Loucy (cell line): ENCODE measurements at regions not wholly inside any gene's neighbourhood (a gene's known extent, or its start where the extent isn't known, plus 50 kb on each side); places are given as distances from the start of the nearest gene placed in this dataset.
A peak's percentile ranks its signal among the peaks of the same experiment; 100 is the strongest.

ENCODE experiments used
- H2AFZ ChIP-seq: fragments of 200-600 bp; sonication (generic); 2 replicates; pipeline ENCODE4 v1.6.0; 2016; ENCODE audit warnings: antibody characterized with exemption, mild to moderate bottlenecking, low read length, moderate library complexity
- H3F3A ChIP-seq: fragments of 200-600 bp; 2 replicates; pipeline ENCODE4 v1.6.0; 2016; ENCODE audit warnings: antibody characterized with exemption, low read depth, mild to moderate bottlenecking
- H3K27me3 ChIP-seq: fragments of 200-600 bp; sonication (generic); 2 replicates; pipeline ENCODE4 v1.6.1; 2014; ENCODE audit warnings: low read length, mild to moderate bottlenecking; ENCODE audit not compliant: insufficient read depth, poor library complexity, severe bottlenecking
- H3K36me3 ChIP-seq: fragments of 200-600 bp; sonication (generic); 2 replicates; pipeline ENCODE4 v1.6.1; 2016; ENCODE audit warnings: low read length; ENCODE audit not compliant: insufficient read depth
- H3K4me1 ChIP-seq: fragments of 200-600 bp; sonication (generic); 2 replicates; pipeline ENCODE4 v1.5.1; 2014; ENCODE audit warnings: low read length, mild to moderate bottlenecking; ENCODE audit not compliant: insufficient read depth, poor library complexity, severe bottlenecking
- H3K4me2 ChIP-seq: fragments of 200-600 bp; sonication (generic); 2 replicates; pipeline ENCODE4 v1.6.0; 2014; ENCODE audit warnings: antibody characterized with exemption, low read length, low read depth, mild to moderate bottlenecking; ENCODE audit not compliant: poor library complexity, severe bottlenecking
- H3K4me3 ChIP-seq: fragments of 200-600 bp; sonication (generic); 2 replicates; pipeline ENCODE4 v1.5.1; 2014; ENCODE audit warnings: low read length, mild to moderate bottlenecking, mixed read lengths; ENCODE audit not compliant: poor library complexity, severe bottlenecking
- H3K79me2 ChIP-seq: fragments of 200-600 bp; sonication (generic); 2 replicates; pipeline ENCODE4 v1.6.1; 2014; ENCODE audit warnings: low read length; ENCODE audit not compliant: insufficient read depth
- H3K9ac ChIP-seq: fragments of 200-600 bp; sonication (generic); 2 replicates; pipeline ENCODE4 v1.6.0; 2014; ENCODE audit warnings: mild to moderate bottlenecking, low read depth, low read length, moderate library complexity; ENCODE audit not compliant: poor library complexity, severe bottlenecking
- H3K9me2 ChIP-seq: fragments of 200-600 bp; sonication (generic); replicated peaks from 2 replicates; pipeline ENCODE4 v1.6.1; 2016; ENCODE audit warnings: low read depth, low read length, mixed read lengths
- H3K9me3 ChIP-seq: fragments of 200-600 bp; sonication (generic); 2 replicates; pipeline ENCODE4 v1.6.1; 2014; ENCODE audit warnings: mild to moderate bottlenecking, antibody characterized with exemption, low read length, low read depth; ENCODE audit not compliant: insufficient read depth
- H4K20me1 ChIP-seq: fragments of 200-600 bp; sonication (generic); 2 replicates; pipeline ENCODE4 v1.6.0; 2014; ENCODE audit warnings: antibody characterized with exemption, low read length, mild to moderate bottlenecking; ENCODE audit not compliant: insufficient read depth, poor library complexity, severe bottlenecking
- EZH2phosphoT487 ChIP-seq: fragments of 200-600 bp; IDR thresholded peaks from 2 replicates; pipeline ENCODE4 v1.6.1; 2018; ENCODE audit warnings: antibody characterized with exemption, mild to moderate bottlenecking, moderate library complexity, borderline replicate concordance
- TF ChIP-seq, protein P1 (sequence below): fragments of 200-600 bp; sonication (generic); conservative IDR thresholded peaks from 2 replicates; pipeline ENCODE4 v1.5.1; 2014; ENCODE audit warnings: mild to moderate bottlenecking, antibody characterized with exemption, low read length

DNA sequence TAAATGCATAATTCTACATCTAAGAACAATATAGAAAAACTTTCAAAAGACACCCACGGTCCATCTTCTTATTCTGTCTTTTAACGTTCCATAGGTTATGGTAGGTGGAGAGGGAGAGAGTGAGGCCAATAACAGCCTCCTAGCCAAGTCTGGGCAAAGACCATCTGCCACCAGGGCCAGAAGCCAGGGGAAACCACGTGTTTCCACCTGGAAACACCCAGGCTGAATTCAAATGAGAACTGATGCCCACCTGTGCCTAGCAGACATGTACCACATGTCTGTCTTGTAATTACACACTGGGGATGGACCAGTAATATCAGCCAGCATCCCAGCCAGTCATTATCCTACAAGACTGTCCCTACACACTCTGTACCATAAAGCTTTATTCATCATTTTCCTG, 1573.1 kb downstream of the EFNB2 start:
- Histone ChIP-seq H3K4me1 (no peaks in the 10 kb centered on the region), H3K27me3 (no peaks in the 10 kb centered on the region), H3K36me3 (no peaks in the 10 kb centered on the region), H2AFZ (no peak overlapping the region), H3K9ac (no peak overlapping the region), H3K4me3 (no peak overlapping the region), H3K9me2 (no peaks in the 10 kb centered on the region), H4K20me1 (no peaks in the 10 kb centered on the region), H3K79me2 (no peaks in the 10 kb centered on the region), H3F3A (no peaks in the 10 kb centered on the region), H3K9me3 (no peaks in the 10 kb centered on the region), H3K4me2 (no peak overlapping the region)
- TF ChIP-seq EZH2phosphoT487 = no peak
- TF ChIP-seq, protein P1, sequence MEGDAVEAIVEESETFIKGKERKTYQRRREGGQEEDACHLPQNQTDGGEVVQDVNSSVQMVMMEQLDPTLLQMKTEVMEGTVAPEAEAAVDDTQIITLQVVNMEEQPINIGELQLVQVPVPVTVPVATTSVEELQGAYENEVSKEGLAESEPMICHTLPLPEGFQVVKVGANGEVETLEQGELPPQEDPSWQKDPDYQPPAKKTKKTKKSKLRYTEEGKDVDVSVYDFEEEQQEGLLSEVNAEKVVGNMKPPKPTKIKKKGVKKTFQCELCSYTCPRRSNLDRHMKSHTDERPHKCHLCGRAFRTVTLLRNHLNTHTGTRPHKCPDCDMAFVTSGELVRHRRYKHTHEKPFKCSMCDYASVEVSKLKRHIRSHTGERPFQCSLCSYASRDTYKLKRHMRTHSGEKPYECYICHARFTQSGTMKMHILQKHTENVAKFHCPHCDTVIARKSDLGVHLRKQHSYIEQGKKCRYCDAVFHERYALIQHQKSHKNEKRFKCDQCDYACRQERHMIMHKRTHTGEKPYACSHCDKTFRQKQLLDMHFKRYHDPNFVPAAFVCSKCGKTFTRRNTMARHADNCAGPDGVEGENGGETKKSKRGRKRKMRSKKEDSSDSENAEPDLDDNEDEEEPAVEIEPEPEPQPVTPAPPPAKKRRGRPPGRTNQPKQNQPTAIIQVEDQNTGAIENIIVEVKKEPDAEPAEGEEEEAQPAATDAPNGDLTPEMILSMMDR = no peak

DNA sequence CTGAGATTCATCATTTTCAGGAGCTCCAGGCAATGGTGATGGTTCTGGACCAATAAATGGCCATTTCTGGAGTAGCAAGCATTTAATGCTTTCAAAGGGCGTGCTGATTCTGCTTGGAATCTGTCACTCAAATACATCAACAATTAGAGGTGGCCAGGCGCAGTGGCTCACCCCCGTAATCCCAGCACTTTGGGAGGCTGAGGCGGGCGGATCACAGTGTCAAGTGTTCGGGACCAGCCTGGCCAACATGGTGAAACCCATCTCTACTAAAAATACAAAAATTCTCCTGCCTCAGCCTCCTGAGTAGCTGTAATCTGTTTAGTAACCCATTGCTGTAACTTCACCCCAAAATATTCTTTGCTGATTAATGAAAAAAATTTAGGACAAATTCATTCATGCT, 1574.2 kb downstream of the EFNB2 start:
- H3K9me2 ChIP-seq = no peaks in the 10 kb centered on the region
- no peak overlapping the region for H3K9ac ChIP-seq
- H3K4me2 ChIP-seq = no peak overlapping the region
- no peaks in the 10 kb centered on the region for H3K4me1 ChIP-seq
- TF ChIP-seq, protein P1 = no peak
- no peak for TF ChIP-seq EZH2phosphoT487
- H3K9me3 ChIP-seq = no peaks in the 10 kb centered on the region
- no peaks in the 10 kb centered on the region for H3K79me2 ChIP-seq
- H3K27me3 ChIP-seq = no peaks in the 10 kb centered on the region
- H3K36me3 ChIP-seq = no peaks in the 10 kb centered on the region
- no peaks in the 10 kb centered on the region for H3F3A ChIP-seq
- no peak overlapping the region for H3K4me3 ChIP-seq
- H2AFZ ChIP-seq = no peak overlapping the region
- H4K20me1 ChIP-seq = no peaks in the 10 kb centered on the region

DNA sequence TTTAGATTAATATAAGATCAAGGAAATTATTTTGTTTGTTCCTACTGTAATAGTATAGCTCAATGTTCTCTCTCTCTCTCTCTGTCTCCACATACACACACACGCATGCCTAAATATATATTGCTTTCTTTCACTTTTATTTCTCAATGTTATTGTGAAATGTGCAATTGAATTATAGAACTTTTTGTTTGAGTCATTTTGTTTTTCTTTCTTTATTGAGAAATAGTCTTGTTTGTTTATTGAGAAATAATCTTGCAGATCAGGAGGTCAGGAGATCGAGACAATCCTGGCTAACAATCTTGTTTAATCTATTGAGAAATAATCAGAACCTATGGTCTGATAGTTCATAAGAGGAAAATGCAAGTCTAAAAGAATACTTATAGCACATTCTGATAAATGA, 1581.3 kb downstream of the EFNB2 start:
- Histone ChIP-seq H3K79me2 (no peaks in the 10 kb centered on the region), H3K4me3 (no peak overlapping the region), H2AFZ (peak overlapping the region; percentile 5; the same call in 1 of the 2 replicates), H3K27me3 (no peaks in the 10 kb centered on the region), H3K9me3 (no peaks in the 10 kb centered on the region), H3K36me3 (no peaks in the 10 kb centered on the region), H3K4me2 (no peak overlapping the region), H3K9me2 (no peaks in the 10 kb centered on the region), H3K9ac (no peak overlapping the region), H4K20me1 (no peaks in the 10 kb centered on the region), H3K4me1 (no peaks in the 10 kb centered on the region), H3F3A (no peaks in the 10 kb centered on the region)
- no peak for TF ChIP-seq EZH2phosphoT487
- TF ChIP-seq, protein P1 = no peak
